ENCODE measurements at regions not wholly inside any gene's neighbourhood (a gene's known extent, or its start where the extent isn't known, plus 50 kb on each side); places are given as distances from the start of the nearest gene placed in this dataset.

DNA sequence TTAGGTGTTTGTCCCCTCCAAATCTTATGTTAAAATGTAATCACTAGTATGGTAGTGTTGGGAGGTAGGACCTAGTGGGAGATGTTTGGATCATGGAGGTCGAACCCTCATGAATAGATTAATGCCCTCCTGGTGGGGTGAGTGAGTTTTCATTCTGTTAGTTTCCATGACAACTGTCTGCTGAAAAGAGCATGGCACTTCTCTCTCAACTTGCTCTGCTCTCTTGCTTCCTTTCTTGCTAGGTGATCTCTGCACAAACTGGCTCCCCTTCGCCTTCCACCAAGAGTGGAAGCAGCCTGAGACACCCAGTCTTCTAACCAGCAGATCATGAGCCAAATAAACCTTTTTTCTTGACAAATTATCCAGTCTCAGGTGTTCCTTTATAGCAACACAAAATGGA lies 853.9 kb downstream of the SORCS1 start:
- no peak for TF ChIP-seq CTCF (IDR thresholded peaks at IDR 0.05)
- TF ChIP-seq EZH2 (IDR thresholded peaks at IDR 0.05; ENCODE audit: borderline replicate concordance, insufficient read depth, low read depth, low read length, poor library complexity, severe bottlenecking) = no peak
- Histone ChIP-seq H3K27me3 (replicated peaks in 1 of 4; ENCODE audit: control extremely low read depth in 1 of 4, control insufficient read depth in 3 of 4, insufficient read depth in 4 of 4, low read length in 3 of 4) (no peaks in the 10 kb centered on the region), H3K4me1 (ENCODE audit: control insufficient read depth in 2 of 2, insufficient read depth in 2 of 2, low read length in 2 of 2) (no peaks in the 10 kb centered on the region), H3K9ac (ENCODE audit: low read length) (no peak overlapping the region), H4K20me1 (ENCODE audit: control insufficient read depth, insufficient read depth, low read length, poor library complexity, severe bottlenecking) (no peaks in the 10 kb centered on the region), H3K4me2 (replicated peaks; ENCODE audit: low read depth, low read length, poor library complexity, severe bottlenecking) (no peak overlapping the region), H3K4me3 (ENCODE audit: control extremely low read depth in 1 of 5, extremely low read depth in 1 of 5, insufficient read depth in 1 of 5, low read depth in 2 of 5, low read length in 4 of 5) (no peak overlapping the region), H3K27ac (ENCODE audit: low read length in 2 of 2) (no peak overlapping the region), H3K9me3 (ENCODE audit: control extremely low read depth in 1 of 3, control insufficient read depth in 2 of 3, insufficient read depth in 1 of 3, low read length in 2 of 3) (no peaks in the 10 kb centered on the region), H3K36me3 (replicated peaks in 1 of 2; ENCODE audit: control extremely low read depth in 1 of 2, control insufficient read depth in 1 of 2, extremely low read depth in 1 of 2, insufficient read depth in 2 of 2, low read length in 1 of 2) (no peaks in the 10 kb centered on the region), H2AFZ (ENCODE audit: insufficient read depth, low read depth, low read length, poor library complexity, severe bottlenecking) (no peak overlapping the region), H3K79me2 (ENCODE audit: control insufficient read depth, insufficient read depth, low read length) (no peaks in the 10 kb centered on the region)
- Mint-ChIP-seq H3K27ac (no peak overlapping the region), H3K4me3 (no peak overlapping the region), H3K4me1 (no peaks in the 10 kb centered on the region), H3K9me3 (ENCODE audit: insufficient read depth) (peaks cover 3% of the 10 kb centered on the region), H3K27me3 (no peaks in the 10 kb centered on the region)
- ATAC-seq (ENCODE audit: low read depth) = no peak
- POLR2A ChIA-PET = no interaction called here
- DNase-seq = no peak
- CTCF ChIA-PET = no interaction called here
- 68% methylated on average over 1 of the region's 2 CpGs for WGBS (ENCODE audit: insufficient coverage)
- intact Hi-C loops (cut with micrococcal nuclease) = no loop called here

GRCh38 chr10:106309376-106309775 lies 855.1 kb downstream of the SORCS1 start:
- Histone ChIP-seq H3K27ac (ENCODE audit: low read length in 2 of 2) (no peak overlapping the region), H4K20me1 (ENCODE audit: control insufficient read depth, insufficient read depth, low read length, poor library complexity, severe bottlenecking) (no peaks in the 10 kb centered on the region), H3K79me2 (ENCODE audit: control insufficient read depth, insufficient read depth, low read length) (no peaks in the 10 kb centered on the region), H3K4me1 (ENCODE audit: control insufficient read depth in 2 of 2, insufficient read depth in 2 of 2, low read length in 2 of 2) (no peaks in the 10 kb centered on the region), H3K27me3 (replicated peaks in 1 of 4; ENCODE audit: control extremely low read depth in 1 of 4, control insufficient read depth in 3 of 4, insufficient read depth in 4 of 4, low read length in 3 of 4) (no peaks in the 10 kb centered on the region), H3K4me2 (replicated peaks; ENCODE audit: low read depth, low read length, poor library complexity, severe bottlenecking) (no peak overlapping the region), H2AFZ (ENCODE audit: insufficient read depth, low read depth, low read length, poor library complexity, severe bottlenecking) (no peak overlapping the region), H3K36me3 (replicated peaks in 1 of 2; ENCODE audit: control extremely low read depth in 1 of 2, control insufficient read depth in 1 of 2, extremely low read depth in 1 of 2, insufficient read depth in 2 of 2, low read length in 1 of 2) (no peaks in the 10 kb centered on the region), H3K9ac (ENCODE audit: low read length) (no peak overlapping the region), H3K9me3 (ENCODE audit: control extremely low read depth in 1 of 3, control insufficient read depth in 2 of 3, insufficient read depth in 1 of 3, low read length in 2 of 3) (no peaks in the 10 kb centered on the region), H3K4me3 (ENCODE audit: control extremely low read depth in 1 of 5, extremely low read depth in 1 of 5, insufficient read depth in 1 of 5, low read depth in 2 of 5, low read length in 4 of 5) (no peak overlapping the region)
- Mint-ChIP-seq H3K4me3 (no peak overlapping the region), H3K4me1 (no peaks in the 10 kb centered on the region), H3K9me3 (ENCODE audit: insufficient read depth) (peaks cover 5% of the 10 kb centered on the region), H3K27ac (no peak overlapping the region), H3K27me3 (no peaks in the 10 kb centered on the region)
- DNase-seq = no peak
- ATAC-seq (ENCODE audit: low read depth) = no peak
- TF ChIP-seq EZH2 (IDR thresholded peaks at IDR 0.05; ENCODE audit: borderline replicate concordance, insufficient read depth, low read depth, low read length, poor library complexity, severe bottlenecking) = no peak
- TF ChIP-seq CTCF (IDR thresholded peaks at IDR 0.05) = no peak
- intact Hi-C loops (cut with micrococcal nuclease) = no loop called here
- ChIA-PET CTCF (no interaction called here), POLR2A (no interaction called here)
- 88% methylated on average over 1 of the region's 2 CpGs for WGBS (ENCODE audit: insufficient coverage)

All from B cell (primary cell).